ENCODE measurements at regions not wholly inside any gene's neighbourhood (a gene's known extent, or its start where the extent isn't known, plus 50 kb on each side); places are given as distances from the start of the nearest gene placed in this dataset.

DNA sequence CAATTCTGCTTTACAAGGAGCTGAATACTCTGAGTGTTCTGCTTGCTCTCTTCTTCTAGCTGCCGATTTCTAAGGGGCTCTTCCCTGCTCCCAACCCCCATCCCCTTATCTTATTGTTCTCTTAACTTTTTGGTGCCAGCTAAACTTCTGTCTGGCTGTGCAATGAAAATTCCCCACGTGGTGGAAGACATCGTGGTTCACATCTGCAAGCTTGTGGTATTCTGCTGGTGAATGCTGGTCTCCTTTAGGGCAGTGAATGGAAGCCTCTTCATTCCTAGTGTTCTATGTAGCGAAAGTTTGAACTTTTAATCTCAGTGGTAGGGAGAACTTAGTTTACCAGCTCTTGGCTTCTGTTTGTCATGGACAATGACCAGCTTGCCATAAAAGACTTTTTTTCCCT, 406.0 kb upstream of the ZEB2 start (continued):
- TF ChIP-seq, protein P1, sequence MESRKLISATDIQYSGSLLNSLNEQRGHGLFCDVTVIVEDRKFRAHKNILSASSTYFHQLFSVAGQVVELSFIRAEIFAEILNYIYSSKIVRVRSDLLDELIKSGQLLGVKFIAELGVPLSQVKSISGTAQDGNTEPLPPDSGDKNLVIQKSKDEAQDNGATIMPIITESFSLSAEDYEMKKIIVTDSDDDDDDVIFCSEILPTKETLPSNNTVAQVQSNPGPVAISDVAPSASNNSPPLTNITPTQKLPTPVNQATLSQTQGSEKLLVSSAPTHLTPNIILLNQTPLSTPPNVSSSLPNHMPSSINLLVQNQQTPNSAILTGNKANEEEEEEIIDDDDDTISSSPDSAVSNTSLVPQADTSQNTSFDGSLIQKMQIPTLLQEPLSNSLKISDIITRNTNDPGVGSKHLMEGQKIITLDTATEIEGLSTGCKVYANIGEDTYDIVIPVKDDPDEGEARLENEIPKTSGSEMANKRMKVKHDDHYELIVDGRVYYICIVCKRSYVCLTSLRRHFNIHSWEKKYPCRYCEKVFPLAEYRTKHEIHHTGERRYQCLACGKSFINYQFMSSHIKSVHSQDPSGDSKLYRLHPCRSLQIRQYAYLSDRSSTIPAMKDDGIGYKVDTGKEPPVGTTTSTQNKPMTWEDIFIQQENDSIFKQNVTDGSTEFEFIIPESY (IDR thresholded peaks at IDR 0.05; ENCODE audit: extremely low read depth, insufficient replicate concordance, low read length) = no peak
- no peak for TF ChIP-seq FOSL1 (IDR thresholded peaks at IDR 0.05; ENCODE audit: low read depth)
- TF ChIP-seq ELF1 (IDR thresholded peaks at IDR 0.05; ENCODE audit: borderline replicate concordance, low read depth) = no peak

GRCh38 chr2:144924827-144925226, 404.9 kb upstream of the ZEB2 start:
- Histone ChIP-seq H3K4me2 (ENCODE audit: low read length) (no peak overlapping the region), H3K4me3 (replicated peaks in 1 of 2; ENCODE audit: low read depth in 1 of 2, low read length in 2 of 2) (no peak overlapping the region), H3K27ac (ENCODE audit: low read depth, low read length) (no peak overlapping the region), H3K9ac (ENCODE audit: low read length) (no peak overlapping the region), H2AFZ (ENCODE audit: low read depth, low read length, poor library complexity, severe bottlenecking) (no peak overlapping the region), H3K36me3 (ENCODE audit: control insufficient read depth in 1 of 2, insufficient read depth in 2 of 2, low read length in 2 of 2) (no peaks in the 10 kb centered on the region), H3K4me1 (ENCODE audit: control insufficient read depth in 1 of 2, insufficient read depth in 2 of 2, low read length in 2 of 2) (no peaks in the 10 kb centered on the region), H3K79me2 (ENCODE audit: insufficient read depth, low read length) (no peaks in the 10 kb centered on the region), H4K20me1 (ENCODE audit: insufficient read depth) (no peaks in the 10 kb centered on the region), H3K9me3 (ENCODE audit: control insufficient read depth in 1 of 2, insufficient read depth in 1 of 2, low read depth in 1 of 2, low read length in 2 of 2) (no peaks in the 10 kb centered on the region), H3K27me3 (ENCODE audit: insufficient read depth, low read length) (no peaks in the 10 kb centered on the region), H3K9me2 (ENCODE audit: insufficient read depth) (no peaks in the 10 kb centered on the region)
- ChIA-PET POLR2A (no interaction called here), CTCF (no interaction called here), RAD21 (ENCODE audit: low non-redundant PET in 1 of 2, low total read pairs in 2 of 2, uncharacterized antibody in 2 of 2, unreplicated experiment in 2 of 2) (no interaction called here)
- intact Hi-C loops (cut with micrococcal nuclease) = no loop called here
- no peak for DNase-seq (ENCODE audit: low read depth, low spot score)
- ATAC-seq = no peak
- BruUV-seq (replicated peaks) = no TSS peak
- TF ChIP-seq CBX3 (IDR thresholded peaks at IDR 0.05; ENCODE audit: low read depth) = no peak
- no peak for TF ChIP-seq EZH2 (IDR thresholded peaks at IDR 0.05)
- TF ChIP-seq POLR2AphosphoS5 (IDR thresholded peaks at IDR 0.05; ENCODE audit: low read depth, low read length) = no peak
- no peak for TF ChIP-seq SP1 (IDR thresholded peaks at IDR 0.05; ENCODE audit: low read depth)
- TF ChIP-seq ELF1 (IDR thresholded peaks at IDR 0.05; ENCODE audit: borderline replicate concordance, low read depth) = no peak
- TF ChIP-seq FOSL1 (IDR thresholded peaks at IDR 0.05; ENCODE audit: low read depth) = no peak
- TF ChIP-seq ZFX (IDR thresholded peaks at IDR 0.05) = no peak
- TF ChIP-seq, protein P2, sequence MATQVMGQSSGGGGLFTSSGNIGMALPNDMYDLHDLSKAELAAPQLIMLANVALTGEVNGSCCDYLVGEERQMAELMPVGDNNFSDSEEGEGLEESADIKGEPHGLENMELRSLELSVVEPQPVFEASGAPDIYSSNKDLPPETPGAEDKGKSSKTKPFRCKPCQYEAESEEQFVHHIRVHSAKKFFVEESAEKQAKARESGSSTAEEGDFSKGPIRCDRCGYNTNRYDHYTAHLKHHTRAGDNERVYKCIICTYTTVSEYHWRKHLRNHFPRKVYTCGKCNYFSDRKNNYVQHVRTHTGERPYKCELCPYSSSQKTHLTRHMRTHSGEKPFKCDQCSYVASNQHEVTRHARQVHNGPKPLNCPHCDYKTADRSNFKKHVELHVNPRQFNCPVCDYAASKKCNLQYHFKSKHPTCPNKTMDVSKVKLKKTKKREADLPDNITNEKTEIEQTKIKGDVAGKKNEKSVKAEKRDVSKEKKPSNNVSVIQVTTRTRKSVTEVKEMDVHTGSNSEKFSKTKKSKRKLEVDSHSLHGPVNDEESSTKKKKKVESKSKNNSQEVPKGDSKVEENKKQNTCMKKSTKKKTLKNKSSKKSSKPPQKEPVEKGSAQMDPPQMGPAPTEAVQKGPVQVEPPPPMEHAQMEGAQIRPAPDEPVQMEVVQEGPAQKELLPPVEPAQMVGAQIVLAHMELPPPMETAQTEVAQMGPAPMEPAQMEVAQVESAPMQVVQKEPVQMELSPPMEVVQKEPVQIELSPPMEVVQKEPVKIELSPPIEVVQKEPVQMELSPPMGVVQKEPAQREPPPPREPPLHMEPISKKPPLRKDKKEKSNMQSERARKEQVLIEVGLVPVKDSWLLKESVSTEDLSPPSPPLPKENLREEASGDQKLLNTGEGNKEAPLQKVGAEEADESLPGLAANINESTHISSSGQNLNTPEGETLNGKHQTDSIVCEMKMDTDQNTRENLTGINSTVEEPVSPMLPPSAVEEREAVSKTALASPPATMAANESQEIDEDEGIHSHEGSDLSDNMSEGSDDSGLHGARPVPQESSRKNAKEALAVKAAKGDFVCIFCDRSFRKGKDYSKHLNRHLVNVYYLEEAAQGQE (IDR thresholded peaks at IDR 0.05; ENCODE audit: low read depth) = no peak
- TF ChIP-seq ZNF274 (IDR thresholded peaks at IDR 0.05; ENCODE audit: low read depth, low read length) = no peak
- no peak for TF ChIP-seq EZH2phosphoT487 (IDR thresholded peaks at IDR 0.05; ENCODE audit: borderline replicate concordance)
